Activated CD4-positive, alpha-beta memory T cell treated with anti-CD3 and anti-CD28 coated beads for 36 hours (primary cell): ENCODE measurements at regions not wholly inside any gene's neighbourhood (a gene's known extent, or its start where the extent isn't known, plus 50 kb on each side); places are given as distances from the start of the nearest gene placed in this dataset.

Experiments
- CTCF ChIA-PET: fragments of 350-600 bp; sonication (Branson Sonifier 250); formaldehyde crosslinking; loops from one replicate; lab custom pipeline; 2021; ENCODE audit warnings: antibody characterized with exemption, inconsistent platforms; lab: Charles Lee
- POLR2A ChIA-PET: fragments of 350-600 bp; sonication (Branson Sonifier 250); formaldehyde crosslinking; loops from one replicate; lab custom pipeline; 2021; ENCODE audit warnings: antibody characterized with exemption; lab: Charles Lee
- DNase-seq: peaks from one replicate; pipeline ENCODE4 v3.0.0-alpha.2; 2020
- H3K27ac Mint-ChIP-seq: one replicate; pipeline ENCODE4 v1.8.0; 2021; ENCODE audit warnings: mixed read lengths
- H3K27me3 Mint-ChIP-seq: one replicate; pipeline ENCODE4 v1.8.0; 2021; ENCODE audit warnings: mixed read lengths
- H3K36me3 Mint-ChIP-seq: one replicate; pipeline ENCODE4 v1.8.0; 2021; ENCODE audit warnings: mixed read lengths
- H3K4me1 Mint-ChIP-seq: one replicate; pipeline ENCODE4 v1.8.0; 2021; ENCODE audit warnings: low read depth, mixed read lengths
- H3K4me3 Mint-ChIP-seq: one replicate; pipeline ENCODE4 v1.8.0; 2021; ENCODE audit warnings: mild to moderate bottlenecking, mixed read lengths
- H3K9me3 Mint-ChIP-seq: one replicate; pipeline ENCODE4 v1.8.0; 2021; ENCODE audit warnings: mixed read lengths
- intact Hi-C: fragments of 100-400 bp; cut with micrococcal nuclease; formaldehyde crosslinking; loops from one replicate; pipeline ENCODE4 v1.15.1; 2023

- ChIA-PET POLR2A (no interaction called here), CTCF (interaction anchor here (1.1 kb wide), 1 partner anchor 15 kb away, joined by 3 read pairs; no protein-coding TSS in a partner anchor)
- no peak overlapping the region for H3K4me3 Mint-ChIP-seq
- no peaks in the 10 kb centered on the region for H3K4me1 Mint-ChIP-seq
- H3K27ac Mint-ChIP-seq, result no peak overlapping the region
- intact Hi-C loops, result no loop called here
- no peaks in the 10 kb centered on the region for H3K27me3 Mint-ChIP-seq
- no peaks in the 10 kb centered on the region for H3K9me3 Mint-ChIP-seq
- DNase-seq, result no peak
- no peaks in the 10 kb centered on the region for H3K36me3 Mint-ChIP-seq
Observed at GRCh38 chr2:18842836-18843235, 253.5 kb upstream of the NT5C1B start.

- Mint-ChIP-seq H3K36me3 (no peaks in the 10 kb centered on the region), H3K27me3 (no peaks in the 10 kb centered on the region), H3K27ac (no peak overlapping the region), H3K4me3 (no peak overlapping the region), H3K9me3 (no peaks in the 10 kb centered on the region), H3K4me1 (no peaks in the 10 kb centered on the region)
- POLR2A ChIA-PET, result no interaction called here
- intact Hi-C loops, result no loop called here
- CTCF ChIA-PET, result interaction anchor here (1.1 kb wide), 1 partner anchor 14 kb away, joined by 3 read pairs; no protein-coding TSS in a partner anchor
- DNase-seq, result no peak
Observed at GRCh38 chr2:18841248-18842150, 252.1 kb upstream of the NT5C1B start.

DNA sequence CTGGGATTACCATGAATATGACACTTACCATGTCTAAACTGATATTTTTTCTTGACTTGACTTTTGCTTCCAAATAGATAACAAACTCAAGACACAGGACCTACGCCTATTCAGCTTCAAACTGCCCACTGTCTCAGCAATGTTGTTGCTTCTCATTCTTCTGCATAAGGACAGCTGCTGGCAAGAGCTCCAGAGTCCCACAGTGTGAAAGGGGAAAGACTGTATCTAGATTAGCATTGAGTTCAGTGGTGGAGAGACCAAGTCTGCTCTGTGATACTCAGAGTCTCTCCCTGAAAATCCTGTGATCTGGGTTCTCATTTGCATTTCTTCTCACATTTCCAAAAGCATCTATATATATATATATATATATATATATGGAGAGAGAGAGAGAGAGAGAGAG lies 247.9 kb upstream of the NT5C1B start:
- no peaks in the 10 kb centered on the region for H3K4me1 Mint-ChIP-seq
- DNase-seq, result no peak
- ChIA-PET CTCF (no interaction called here), POLR2A (no interaction called here)
- H3K9me3 Mint-ChIP-seq, result no peaks in the 10 kb centered on the region
- H3K27ac Mint-ChIP-seq, result no peak overlapping the region
- no peaks in the 10 kb centered on the region for H3K27me3 Mint-ChIP-seq
- no peak overlapping the region for H3K4me3 Mint-ChIP-seq
- no peaks in the 10 kb centered on the region for H3K36me3 Mint-ChIP-seq
- intact Hi-C loops, result no loop called here

DNA sequence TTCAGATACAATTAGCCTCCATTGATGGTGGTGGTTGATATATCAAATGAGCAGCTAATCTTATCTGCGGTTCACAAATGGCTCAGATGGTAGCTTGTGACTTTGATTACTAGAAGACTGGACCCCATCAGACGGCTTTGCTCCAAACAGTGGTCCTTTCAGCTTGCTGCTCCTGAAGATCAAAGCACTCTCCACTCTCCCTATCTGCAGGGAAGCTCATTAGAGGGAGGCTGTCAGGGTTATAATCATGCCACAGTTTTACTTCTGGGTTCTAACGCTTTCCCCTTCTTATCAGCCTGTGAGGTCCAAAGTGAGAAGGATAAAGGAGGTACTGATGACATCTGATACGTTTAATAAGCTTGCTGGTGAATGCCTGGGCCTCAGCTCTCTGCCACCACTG lies 247.1 kb upstream of the NT5C1B start:
- ChIA-PET POLR2A (no interaction called here), CTCF (no interaction called here)
- no peaks in the 10 kb centered on the region for H3K36me3 Mint-ChIP-seq
- H3K4me3 Mint-ChIP-seq, result no peak overlapping the region
- intact Hi-C loops, result no loop called here
- no peak overlapping the region for H3K27ac Mint-ChIP-seq
- no peak for DNase-seq
- no peaks in the 10 kb centered on the region for H3K4me1 Mint-ChIP-seq
- H3K27me3 Mint-ChIP-seq, result no peaks in the 10 kb centered on the region
- H3K9me3 Mint-ChIP-seq, result no peaks in the 10 kb centered on the region

DNA sequence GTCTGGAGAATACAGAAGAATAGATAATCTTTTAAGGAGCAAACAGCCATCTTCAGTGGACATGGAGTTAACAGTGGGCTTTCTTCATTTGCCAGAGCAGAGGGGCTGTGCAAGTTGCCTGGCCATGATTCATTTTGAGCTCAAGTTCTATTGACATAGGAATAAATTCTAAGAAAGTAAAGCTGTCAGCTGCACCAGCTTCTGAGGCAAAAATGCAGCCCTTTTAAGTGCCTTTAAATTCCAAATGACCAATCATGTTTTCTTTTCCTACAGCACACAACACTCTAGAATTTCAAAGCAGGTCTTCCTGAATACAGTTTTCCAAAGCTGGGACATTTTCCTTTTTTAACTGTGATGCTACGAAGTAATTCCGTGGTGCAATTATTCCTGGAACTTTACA lies 246.4 kb upstream of the NT5C1B start:
- H3K27ac Mint-ChIP-seq, result no peak overlapping the region
- intact Hi-C loops, result no loop called here
- H3K36me3 Mint-ChIP-seq, result no peaks in the 10 kb centered on the region
- no peaks in the 10 kb centered on the region for H3K27me3 Mint-ChIP-seq
- DNase-seq, result no peak
- no peaks in the 10 kb centered on the region for H3K9me3 Mint-ChIP-seq
- H3K4me3 Mint-ChIP-seq, result no peak overlapping the region
- H3K4me1 Mint-ChIP-seq, result no peaks in the 10 kb centered on the region
- ChIA-PET POLR2A (no interaction called here), CTCF (no interaction called here)

DNA sequence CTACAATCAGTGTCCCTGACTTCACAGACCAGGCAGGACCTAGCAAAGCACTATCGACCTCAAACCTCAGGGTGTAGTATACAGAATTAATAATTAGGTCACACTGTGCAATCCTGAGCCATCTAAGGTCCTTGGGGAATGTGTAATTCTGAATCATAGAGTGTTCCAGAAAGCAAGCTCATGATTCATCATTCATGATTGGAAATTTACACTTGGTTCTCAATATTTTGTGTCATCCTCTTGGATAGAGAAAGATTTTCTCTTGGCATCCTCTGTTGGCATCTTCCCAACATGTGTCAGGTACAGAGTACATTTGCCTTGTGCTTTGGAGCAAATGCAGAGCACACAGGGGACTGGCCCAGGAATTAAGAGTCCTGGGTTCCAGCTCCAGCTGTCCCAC lies 245.0 kb upstream of the NT5C1B start:
- intact Hi-C loops, result no loop called here
- DNase-seq, result no peak
- no peaks in the 10 kb centered on the region for H3K9me3 Mint-ChIP-seq
- no peak overlapping the region for H3K27ac Mint-ChIP-seq
- POLR2A ChIA-PET, result no interaction called here
- H3K4me3 Mint-ChIP-seq, result no peak overlapping the region
- H3K27me3 Mint-ChIP-seq, result no peaks in the 10 kb centered on the region
- H3K36me3 Mint-ChIP-seq, result no peaks in the 10 kb centered on the region
- no peaks in the 10 kb centered on the region for H3K4me1 Mint-ChIP-seq
- CTCF ChIA-PET, result no interaction called here

- intact Hi-C loops, result no loop called here
- DNase-seq, result no peak
- H3K36me3 Mint-ChIP-seq, result no peaks in the 10 kb centered on the region
- no peaks in the 10 kb centered on the region for H3K4me1 Mint-ChIP-seq
- no peaks in the 10 kb centered on the region for H3K27me3 Mint-ChIP-seq
- POLR2A ChIA-PET, result no interaction called here
- no peaks in the 10 kb centered on the region for H3K9me3 Mint-ChIP-seq
- no peak overlapping the region for H3K4me3 Mint-ChIP-seq
- no peak overlapping the region for H3K27ac Mint-ChIP-seq
- CTCF ChIA-PET, result no interaction called here
Observed at GRCh38 chr2:18833941-18834340, 244.6 kb upstream of the NT5C1B start.

- intact Hi-C loops, result no loop called here
- ChIA-PET POLR2A (no interaction called here), CTCF (no interaction called here)
- H3K4me3 Mint-ChIP-seq, result no peak overlapping the region
- H3K27me3 Mint-ChIP-seq, result no peaks in the 10 kb centered on the region
- H3K4me1 Mint-ChIP-seq, result no peaks in the 10 kb centered on the region
- DNase-seq, result no peak
- no peak overlapping the region for H3K27ac Mint-ChIP-seq
- H3K9me3 Mint-ChIP-seq, result no peaks in the 10 kb centered on the region
- H3K36me3 Mint-ChIP-seq, result no peaks in the 10 kb centered on the region
Observed at GRCh38 chr2:18831916-18832510, 242.6 kb upstream of the NT5C1B start.

- CTCF ChIA-PET, result no interaction called here
- Mint-ChIP-seq H3K36me3 (no peaks in the 10 kb centered on the region), H3K4me1 (no peaks in the 10 kb centered on the region), H3K4me3 (no peak overlapping the region), H3K9me3 (no peaks in the 10 kb centered on the region), H3K27ac (no peak overlapping the region), H3K27me3 (no peaks in the 10 kb centered on the region)
- intact Hi-C loops, result no loop called here
- no peak for DNase-seq
- POLR2A ChIA-PET, result no interaction called here
Observed at GRCh38 chr2:18830962-18831361, 241.6 kb upstream of the NT5C1B start.

- no peaks in the 10 kb centered on the region for H3K36me3 Mint-ChIP-seq
- ChIA-PET CTCF (no interaction called here), POLR2A (no interaction called here)
- no peak for DNase-seq
- no peak overlapping the region for H3K27ac Mint-ChIP-seq
- no peaks in the 10 kb centered on the region for H3K9me3 Mint-ChIP-seq
- H3K27me3 Mint-ChIP-seq, result no peaks in the 10 kb centered on the region
- no peak overlapping the region for H3K4me3 Mint-ChIP-seq
- H3K4me1 Mint-ChIP-seq, result no peaks in the 10 kb centered on the region
- intact Hi-C loops, result no loop called here
Observed at GRCh38 chr2:18829976-18830375, 240.6 kb upstream of the NT5C1B start.

DNA sequence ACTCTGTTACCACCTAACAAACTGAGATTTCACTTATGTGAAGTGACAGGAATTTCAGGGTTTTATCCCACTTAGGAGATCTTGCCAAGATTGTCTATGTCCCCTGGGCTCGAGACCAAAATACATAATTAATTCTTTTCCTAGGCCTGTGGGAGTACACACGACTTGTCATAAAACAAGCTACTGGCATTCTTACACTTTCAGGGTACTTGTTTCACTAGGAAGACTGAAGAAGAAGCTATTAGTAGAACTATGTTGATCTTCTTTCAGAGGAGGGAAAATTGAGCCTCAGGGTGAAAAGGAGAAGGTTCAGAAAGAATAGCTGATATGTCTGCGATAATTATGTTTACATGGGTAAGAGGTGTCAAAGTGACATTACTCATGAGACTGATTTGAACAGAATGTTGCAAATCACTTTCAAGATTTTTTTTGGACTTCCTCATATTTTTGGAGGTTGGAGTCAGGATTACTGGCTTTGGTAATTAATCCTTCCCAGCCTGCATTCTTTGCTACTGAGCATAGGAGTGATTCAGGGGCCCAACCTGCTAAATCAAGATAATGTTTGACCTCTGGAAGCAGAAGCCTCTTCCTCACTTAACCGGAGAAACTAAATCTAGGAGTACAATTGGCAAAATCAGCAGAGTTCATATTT lies 240.0 kb upstream of the NT5C1B start:
- H3K36me3 Mint-ChIP-seq, result no peaks in the 10 kb centered on the region
- H3K9me3 Mint-ChIP-seq, result no peaks in the 10 kb centered on the region
- H3K27ac Mint-ChIP-seq, result no peak overlapping the region
- intact Hi-C loops, result no loop called here
- no peak for DNase-seq
- no peak overlapping the region for H3K4me3 Mint-ChIP-seq
- CTCF ChIA-PET, result no interaction called here
- no peaks in the 10 kb centered on the region for H3K27me3 Mint-ChIP-seq
- POLR2A ChIA-PET, result no interaction called here
- H3K4me1 Mint-ChIP-seq, result no peaks in the 10 kb centered on the region

DNA sequence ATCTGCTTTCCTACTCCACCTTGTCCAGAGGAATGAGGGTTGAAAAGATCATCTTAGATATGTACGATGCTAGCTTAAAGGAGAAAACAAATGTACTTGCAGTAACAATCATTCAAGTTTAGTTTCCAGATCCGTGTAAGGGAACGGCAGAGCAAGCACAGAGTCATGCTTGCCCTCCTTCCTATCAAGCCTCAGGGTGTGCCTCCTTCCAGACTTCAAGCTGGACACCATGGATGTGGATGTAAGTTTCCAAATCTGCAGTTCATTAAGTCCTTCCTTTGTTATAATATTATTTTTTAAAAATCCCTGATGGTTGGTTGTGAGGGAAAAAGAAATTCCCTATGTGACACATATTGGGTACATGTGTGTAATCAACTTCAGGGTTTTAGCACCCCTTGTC lies 238.9 kb upstream of the NT5C1B start:
- intact Hi-C loops, result no loop called here
- POLR2A ChIA-PET, result no interaction called here
- H3K36me3 Mint-ChIP-seq, result no peaks in the 10 kb centered on the region
- no peak overlapping the region for H3K27ac Mint-ChIP-seq
- H3K4me3 Mint-ChIP-seq, result no peak overlapping the region
- no peak for DNase-seq
- H3K9me3 Mint-ChIP-seq, result no peaks in the 10 kb centered on the region
- no peaks in the 10 kb centered on the region for H3K4me1 Mint-ChIP-seq
- H3K27me3 Mint-ChIP-seq, result no peaks in the 10 kb centered on the region
- CTCF ChIA-PET, result interaction anchor here (1.0 kb wide), 1 partner anchor 14 kb away, joined by 3 read pairs; no protein-coding TSS in a partner anchor
